Body of pancreas (tissue), 4 donors: ENCODE measurements at regions not wholly inside any gene's neighbourhood (a gene's known extent, or its start where the extent isn't known, plus 50 kb on each side); places are given as distances from the start of the nearest gene placed in this dataset.
"Not testable (repeated sequence)": the region's sequence is repeated elsewhere in the genome, so short reads cannot be mapped to it uniquely, and the experiment has no call there.

Experiments
- ATAC-seq: fragments of 150-250 bp; one replicate; pipeline ENCODE4 v1.9.1; 2016
- DNase-seq, 4 donors: peaks; one replicate each; pipeline ENCODE4 v3.0.0-alpha.2; 2019
- H3K27ac ChIP-seq, 4 donors: fragments of 200-600 bp; sonication (generic); 1 replicate in 3 of 4; 2 replicates in 1 of 4; pipeline versions ENCODE4 v1.5.1 to v1.6.1; 2016 to 2019; ENCODE audit warnings: mild to moderate bottlenecking in 1 of 4, mixed read lengths in 1 of 4, moderate library complexity in 1 of 4
- H3K27me3 ChIP-seq, 2 donors: fragments of 200-600 bp; sonication (generic); one replicate each; pipeline ENCODE4 v1.6.0; 2016; ENCODE audit warnings: mild to moderate bottlenecking in 1 of 2
- H3K36me3 ChIP-seq, 2 donors: fragments of 200-600 bp; sonication (generic); replicated peaks in 1 of 2; 2 replicates each; pipeline ENCODE4 v1.5.1; 2016; ENCODE audit warnings: low read depth in 2 of 2; ENCODE audit not compliant: insufficient read depth in 1 of 2
- H3K4me1 ChIP-seq: fragments of 200-600 bp; sonication (generic); one replicate; pipeline ENCODE4 v1.6.0; 2016
- H3K4me3 ChIP-seq, 2 donors: fragments of 200-600 bp; sonication (generic); 1 replicate in 1 of 2; 2 replicates in 1 of 2; pipeline ENCODE4 v1.5.1; 2016 to 2019
- H3K9me3 ChIP-seq, 3 donors: fragments of 200-600 bp; sonication (generic); 1 replicate in 2 of 3; 2 replicates in 1 of 3; pipeline ENCODE4 v1.5.1; 2016
- POLR2A ChIP-seq, 3 donors: fragments of 450-650 bp; IDR thresholded peaks; one replicate each; pipeline ENCODE4 v1.6.1; 2016; ENCODE audit warnings: antibody characterized with exemption in 3 of 3, mild to moderate bottlenecking in 2 of 3
- WGBS, 2 donors: methylation state at CpG; one replicate each; pipeline ENCODE4 v1.1.5; 2017; 5-methylcytosine and 5-hydroxymethylcytosine counted together
- intact Hi-C: fragments of 100-400 bp; cut with DNase I; formaldehyde crosslinking; loops from one replicate; pipeline ENCODE4 v1.15.1; 2023
- TF ChIP-seq, protein P1 (sequence below), 7 experiments: fragments of 450-650 bp in 4 of 7; fragments of 200-600 bp in 3 of 7; sonication (generic) in 3 of 7; IDR thresholded peaks; one replicate each; pipeline ENCODE4 v1.5.1; 2016 to 2019; ENCODE audit warnings: antibody characterized with exemption in 7 of 7

DNA sequence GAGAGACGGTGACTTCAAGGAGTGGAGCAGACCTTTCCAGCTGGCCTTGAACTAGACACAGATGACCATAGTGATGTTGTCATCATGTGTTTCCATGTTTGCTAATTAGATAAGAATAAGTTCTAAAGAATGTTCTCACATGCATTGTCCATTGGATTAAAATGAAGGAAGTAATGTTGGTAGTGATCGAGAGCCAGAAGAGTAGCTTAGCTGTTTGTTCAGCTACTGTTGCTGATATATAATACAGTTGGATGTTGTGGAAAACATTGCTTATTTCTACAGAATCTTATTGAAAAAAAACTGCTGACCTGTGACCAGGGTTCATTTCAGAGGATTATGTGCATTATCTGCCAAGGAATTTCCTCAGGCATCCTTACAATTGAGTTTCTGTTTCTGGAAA lies 249.1 kb upstream of the POGK start:
- 93 to 95% methylated on average over 2 of the region's 2 CpGs for WGBS, 2 donors
- no peak for TF ChIP-seq POLR2A (IDR thresholded peaks at IDR 0.05)
- TF ChIP-seq, protein P1, sequence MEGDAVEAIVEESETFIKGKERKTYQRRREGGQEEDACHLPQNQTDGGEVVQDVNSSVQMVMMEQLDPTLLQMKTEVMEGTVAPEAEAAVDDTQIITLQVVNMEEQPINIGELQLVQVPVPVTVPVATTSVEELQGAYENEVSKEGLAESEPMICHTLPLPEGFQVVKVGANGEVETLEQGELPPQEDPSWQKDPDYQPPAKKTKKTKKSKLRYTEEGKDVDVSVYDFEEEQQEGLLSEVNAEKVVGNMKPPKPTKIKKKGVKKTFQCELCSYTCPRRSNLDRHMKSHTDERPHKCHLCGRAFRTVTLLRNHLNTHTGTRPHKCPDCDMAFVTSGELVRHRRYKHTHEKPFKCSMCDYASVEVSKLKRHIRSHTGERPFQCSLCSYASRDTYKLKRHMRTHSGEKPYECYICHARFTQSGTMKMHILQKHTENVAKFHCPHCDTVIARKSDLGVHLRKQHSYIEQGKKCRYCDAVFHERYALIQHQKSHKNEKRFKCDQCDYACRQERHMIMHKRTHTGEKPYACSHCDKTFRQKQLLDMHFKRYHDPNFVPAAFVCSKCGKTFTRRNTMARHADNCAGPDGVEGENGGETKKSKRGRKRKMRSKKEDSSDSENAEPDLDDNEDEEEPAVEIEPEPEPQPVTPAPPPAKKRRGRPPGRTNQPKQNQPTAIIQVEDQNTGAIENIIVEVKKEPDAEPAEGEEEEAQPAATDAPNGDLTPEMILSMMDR (IDR thresholded peaks at IDR 0.05), result no peak
- no peaks in the 10 kb centered on the region for H3K4me1 ChIP-seq
- intact Hi-C loops, result no loop called here
- no peaks in the 10 kb centered on the region for H3K9me3 ChIP-seq
- DNase-seq (no peak), ATAC-seq (no peak)
- H3K27ac ChIP-seq, result no peak overlapping the region
- H3K36me3 ChIP-seq, result no peaks in the 10 kb centered on the region
- H3K4me3 ChIP-seq, result no peak overlapping the region
- H3K27me3 ChIP-seq, result no peaks in the 10 kb centered on the region

DNA sequence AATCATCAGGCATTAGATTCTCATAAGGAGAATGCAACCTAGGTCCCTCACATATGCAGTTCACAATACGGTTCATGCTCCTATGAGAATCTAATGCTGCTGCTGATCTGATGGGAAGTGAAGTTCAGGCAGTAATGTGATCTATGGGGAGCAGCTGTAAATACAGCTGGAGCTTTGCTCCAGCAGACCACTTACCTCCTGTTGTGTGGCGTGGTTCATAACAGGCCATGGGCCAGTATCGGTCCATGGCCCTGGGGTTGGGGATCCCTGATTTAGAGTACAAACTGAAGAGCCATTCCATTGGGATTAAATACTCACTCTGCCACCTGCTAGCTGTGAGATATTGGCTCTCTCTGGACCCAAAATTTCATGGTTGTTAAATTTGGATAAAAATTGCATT lies 244.6 kb upstream of the POGK start:
- no peak for ATAC-seq
- no peak overlapping the region for H3K4me3 ChIP-seq
- H3K36me3 ChIP-seq, result no peaks in the 10 kb centered on the region
- no peaks in the 10 kb centered on the region for H3K9me3 ChIP-seq
- DNase-seq, result no peak
- no peaks in the 10 kb centered on the region for H3K27me3 ChIP-seq
- no peaks in the 10 kb centered on the region for H3K4me1 ChIP-seq
- TF ChIP-seq, protein P1 (IDR thresholded peaks at IDR 0.05), result no peak
- no peak for TF ChIP-seq POLR2A (IDR thresholded peaks at IDR 0.05)
- H3K27ac ChIP-seq, result no peak overlapping the region
- WGBS, 2 donors, result 85 to 98% methylated on average over 3 of the region's 3 CpGs
- intact Hi-C loops, result no loop called here

DNA sequence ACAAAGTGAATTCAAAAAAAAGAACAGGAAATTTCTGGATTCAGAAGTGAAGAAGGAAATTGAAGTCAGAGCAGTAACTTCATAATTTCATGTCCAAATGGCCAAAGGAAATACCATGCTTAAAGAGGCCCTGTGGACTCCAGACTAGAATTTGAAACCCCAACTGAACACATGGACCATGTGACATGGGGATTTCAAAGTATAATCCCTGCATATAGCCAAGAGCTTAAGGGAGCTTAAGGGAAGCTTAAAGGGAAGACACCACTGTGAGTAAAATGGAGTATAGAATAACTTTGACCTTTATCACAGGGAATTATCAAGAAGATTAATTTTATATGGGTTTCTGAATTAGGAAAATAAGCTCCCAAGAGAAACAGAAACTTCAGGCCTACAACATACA lies 241.8 kb upstream of the POGK start:
- no peak overlapping the region for H3K4me3 ChIP-seq
- TF ChIP-seq, protein P1 (IDR thresholded peaks at IDR 0.05), result no peak
- TF ChIP-seq POLR2A (IDR thresholded peaks at IDR 0.05), result no peak
- no peaks in the 10 kb centered on the region for H3K27me3 ChIP-seq
- H3K9me3 ChIP-seq, result no peaks in the 10 kb centered on the region
- no peak for DNase-seq
- H3K36me3 ChIP-seq, result no peaks in the 10 kb centered on the region
- ATAC-seq, result no peak
- H3K4me1 ChIP-seq, result no peaks in the 10 kb centered on the region
- no peak overlapping the region for H3K27ac ChIP-seq
- intact Hi-C loops, result no loop called here

DNA sequence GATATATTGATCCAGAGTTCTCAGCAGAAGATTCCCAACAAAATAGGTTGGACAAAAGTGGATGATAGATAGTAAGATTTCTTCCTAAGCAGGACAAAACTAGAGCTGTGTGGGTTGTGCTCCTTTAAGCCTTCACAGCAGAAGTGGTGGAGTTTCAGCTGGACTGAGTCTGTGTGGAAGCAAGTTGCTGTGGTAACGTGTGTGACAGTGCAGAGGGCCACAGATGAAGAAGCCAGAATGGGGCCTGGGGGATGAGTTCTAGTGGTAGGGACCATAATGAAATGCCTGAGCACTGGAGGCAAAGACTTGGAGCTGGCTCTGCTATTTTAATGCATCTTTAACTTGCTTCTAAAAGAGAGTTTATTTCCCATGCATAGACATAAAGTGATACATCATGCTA lies 238.7 kb upstream of the POGK start:
- H3K4me3 ChIP-seq, result no peak overlapping the region
- ATAC-seq, result no peak
- no peaks in the 10 kb centered on the region for H3K4me1 ChIP-seq
- no peaks in the 10 kb centered on the region for H3K27me3 ChIP-seq
- H3K36me3 ChIP-seq, result no peaks in the 10 kb centered on the region
- WGBS, 2 donors, result 52 to 60% methylated on average over 1 of the region's 1 CpG
- intact Hi-C loops, result no loop called here
- H3K27ac ChIP-seq, result no peak overlapping the region
- TF ChIP-seq, protein P1 (IDR thresholded peaks at IDR 0.05), result no peak
- no peak for TF ChIP-seq POLR2A (IDR thresholded peaks at IDR 0.05)
- no peak for DNase-seq
- no peaks in the 10 kb centered on the region for H3K9me3 ChIP-seq

DNA sequence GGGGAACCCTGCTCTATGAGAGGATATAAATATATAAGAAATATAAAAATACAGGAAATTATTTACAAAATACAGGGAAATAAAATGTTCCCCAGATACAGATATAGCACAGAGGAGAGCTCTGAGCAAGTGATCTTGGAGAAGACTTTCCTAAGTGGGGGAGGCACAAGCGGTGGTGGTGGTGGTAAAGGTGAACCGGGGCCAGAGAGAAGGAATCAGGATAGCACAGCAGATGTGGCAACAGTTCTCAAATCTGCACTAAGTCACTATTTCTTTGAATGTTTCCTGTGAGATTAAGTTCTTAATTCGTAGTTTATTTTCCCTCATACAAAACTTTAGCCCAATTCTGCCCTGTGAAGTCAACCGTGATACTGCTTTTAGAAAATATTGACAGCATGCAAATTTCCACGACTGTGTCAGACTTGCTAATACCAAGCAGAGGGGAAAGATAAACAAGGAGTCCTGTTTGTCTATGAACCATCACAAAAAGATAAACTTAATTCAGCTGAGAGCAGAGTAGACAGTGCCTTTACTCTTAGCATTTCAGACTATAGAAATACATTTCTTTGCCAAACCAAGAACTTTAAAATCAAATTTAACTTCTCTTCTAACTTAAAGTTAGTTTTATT lies 237.5 kb upstream of the POGK start:
- ATAC-seq (no peak), DNase-seq (no peak)
- Histone ChIP-seq H3K4me3 (no peak overlapping the region), H3K9me3 (no peaks in the 10 kb centered on the region), H3K27me3 (no peaks in the 10 kb centered on the region), H3K27ac (no peak overlapping the region), H3K36me3 (no peaks in the 10 kb centered on the region), H3K4me1 (no peaks in the 10 kb centered on the region)
- TF ChIP-seq POLR2A (IDR thresholded peaks at IDR 0.05), result no peak
- 50 to 55% methylated on average over 5 of the region's 5 CpGs for WGBS, 2 donors
- intact Hi-C loops, result no loop called here

DNA sequence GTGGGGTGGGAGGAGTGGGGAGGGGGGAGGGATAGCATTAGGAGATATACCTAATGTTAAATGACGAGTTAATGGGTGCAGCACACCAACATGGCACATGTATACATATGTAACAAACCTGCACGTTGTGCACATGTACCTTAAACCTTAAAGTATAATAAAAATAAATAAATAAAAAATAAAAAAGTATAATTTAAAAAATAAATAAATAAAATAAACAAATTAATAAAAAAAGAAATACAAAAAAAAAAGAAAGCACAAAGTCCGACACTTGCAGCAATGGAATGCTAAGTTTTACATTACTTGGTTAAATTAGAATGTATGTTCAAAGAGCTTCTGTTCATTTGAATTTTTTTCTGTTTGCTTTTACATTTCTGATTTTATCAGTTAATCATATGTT lies 236.5 kb upstream of the POGK start:
- DNase-seq, H3K4me3 ChIP-seq, H3K27ac ChIP-seq, H3K36me3 ChIP-seq, intact Hi-C loops, H3K4me1 ChIP-seq, H3K27me3 ChIP-seq, ATAC-seq, H3K9me3 ChIP-seq: not testable (repeated sequence)
- 73 to 75% methylated on average over 3 of the region's 3 CpGs for WGBS, 2 donors
